DND-41 (cell line): ENCODE measurements at regions not wholly inside any gene's neighbourhood (a gene's known extent, or its start where the extent isn't known, plus 50 kb on each side); places are given as distances from the start of the nearest gene placed in this dataset.

Source experiments
- EZH2 ChIP-seq: IDR thresholded peaks from 3 replicates; pipeline ENCODE4 v1.6.1; 2012; ENCODE audit warnings: borderline replicate concordance, low read depth, mild to moderate bottlenecking, moderate library complexity, low read length, inconsistent platforms; ENCODE audit not compliant: severe bottlenecking
- TF ChIP-seq, protein P1 (sequence below): IDR thresholded peaks from 2 replicates; pipeline ENCODE4 v1.5.1; 2012; ENCODE audit warnings: borderline replicate concordance, low read length, moderate library complexity, mild to moderate bottlenecking; ENCODE audit not compliant: poor library complexity, severe bottlenecking; ENCODE audit errors: extremely low read depth

- TF ChIP-seq, protein P1, sequence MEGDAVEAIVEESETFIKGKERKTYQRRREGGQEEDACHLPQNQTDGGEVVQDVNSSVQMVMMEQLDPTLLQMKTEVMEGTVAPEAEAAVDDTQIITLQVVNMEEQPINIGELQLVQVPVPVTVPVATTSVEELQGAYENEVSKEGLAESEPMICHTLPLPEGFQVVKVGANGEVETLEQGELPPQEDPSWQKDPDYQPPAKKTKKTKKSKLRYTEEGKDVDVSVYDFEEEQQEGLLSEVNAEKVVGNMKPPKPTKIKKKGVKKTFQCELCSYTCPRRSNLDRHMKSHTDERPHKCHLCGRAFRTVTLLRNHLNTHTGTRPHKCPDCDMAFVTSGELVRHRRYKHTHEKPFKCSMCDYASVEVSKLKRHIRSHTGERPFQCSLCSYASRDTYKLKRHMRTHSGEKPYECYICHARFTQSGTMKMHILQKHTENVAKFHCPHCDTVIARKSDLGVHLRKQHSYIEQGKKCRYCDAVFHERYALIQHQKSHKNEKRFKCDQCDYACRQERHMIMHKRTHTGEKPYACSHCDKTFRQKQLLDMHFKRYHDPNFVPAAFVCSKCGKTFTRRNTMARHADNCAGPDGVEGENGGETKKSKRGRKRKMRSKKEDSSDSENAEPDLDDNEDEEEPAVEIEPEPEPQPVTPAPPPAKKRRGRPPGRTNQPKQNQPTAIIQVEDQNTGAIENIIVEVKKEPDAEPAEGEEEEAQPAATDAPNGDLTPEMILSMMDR: no peak
- no peak for TF ChIP-seq EZH2
These were observed 1123.9 kb upstream of the PCDH7 start for GRCh38 chr4:29596228-29596627.
